ENCODE measurements at regions not wholly inside any gene's neighbourhood (a gene's known extent, or its start where the extent isn't known, plus 50 kb on each side); places are given as distances from the start of the nearest gene placed in this dataset.

GRCh38 chr2:16256601-16257321 is 316.4 kb downstream of the MYCN start:
- no peak overlapping the region for H3K9ac ChIP-seq (ENCODE audit: insufficient read length, low read depth)
- no peaks in the 10 kb centered on the region for H3K4me1 ChIP-seq (ENCODE audit: insufficient read depth, insufficient read length)
- H3K27me3 ChIP-seq (ENCODE audit: insufficient read depth, insufficient read length), result no peaks in the 10 kb centered on the region
- peaks cover 6% of the 10 kb centered on the region; the same call in 1 of the 2 replicates for H3K9me3 ChIP-seq (ENCODE audit: insufficient read depth, low read length)
- no peak overlapping the region for H3K4me3 ChIP-seq (ENCODE audit: insufficient read length, low read depth)
- TF ChIP-seq ZNF274 (IDR thresholded peaks at IDR 0.05; ENCODE audit: low read depth, low read length) (no peak), YY1 (IDR thresholded peaks at IDR 0.05; ENCODE audit: insufficient read depth, insufficient read length) (no peak), SUZ12 (IDR thresholded peaks at IDR 0.05; ENCODE audit: extremely low read depth, insufficient read depth, insufficient read length) (no peak)
- H3K36me3 ChIP-seq (ENCODE audit: insufficient read depth, insufficient read length, low read length), result no peaks in the 10 kb centered on the region
- no peak for DNase-seq (ENCODE audit: low read depth, low spot score)

- Histone ChIP-seq H3K36me3 (ENCODE audit: insufficient read depth, insufficient read length, low read length) (no peaks in the 10 kb centered on the region), H3K9ac (ENCODE audit: insufficient read length, low read depth) (no peak overlapping the region), H3K9me3 (ENCODE audit: insufficient read depth, low read length) (peaks cover 6% of the 10 kb centered on the region; the same call in 1 of the 2 replicates), H3K4me3 (ENCODE audit: insufficient read length, low read depth) (no peak overlapping the region), H3K27me3 (ENCODE audit: insufficient read depth, insufficient read length) (no peaks in the 10 kb centered on the region), H3K4me1 (ENCODE audit: insufficient read depth, insufficient read length) (no peaks in the 10 kb centered on the region)
- no peak for TF ChIP-seq ZNF274 (IDR thresholded peaks at IDR 0.05; ENCODE audit: low read depth, low read length)
- no peak for DNase-seq (ENCODE audit: low read depth, low spot score)
These were observed 314.8 kb downstream of the MYCN start for GRCh38 chr2:16255120-16255519.

GRCh38 chr2:16254356-16254965 is 314.1 kb downstream of the MYCN start:
- no peak overlapping the region for H3K9ac ChIP-seq (ENCODE audit: insufficient read length, low read depth)
- peaks cover 5% of the 10 kb centered on the region for H3K4me1 ChIP-seq (ENCODE audit: insufficient read depth, insufficient read length)
- no peaks in the 10 kb centered on the region for H3K27me3 ChIP-seq (ENCODE audit: insufficient read depth, insufficient read length)
- peaks cover 6% of the 10 kb centered on the region; the same call in 1 of the 2 replicates for H3K9me3 ChIP-seq (ENCODE audit: insufficient read depth, low read length)
- no peak for TF ChIP-seq YY1 (IDR thresholded peaks at IDR 0.05; ENCODE audit: insufficient read depth, insufficient read length)
- TF ChIP-seq SUZ12 (IDR thresholded peaks at IDR 0.05; ENCODE audit: extremely low read depth, insufficient read depth, insufficient read length), result no peak
- no peak for TF ChIP-seq ZNF274 (IDR thresholded peaks at IDR 0.05; ENCODE audit: low read depth, low read length)
- no peaks in the 10 kb centered on the region for H3K36me3 ChIP-seq (ENCODE audit: insufficient read depth, insufficient read length, low read length)
- H3K4me3 ChIP-seq (ENCODE audit: insufficient read length, low read depth), result no peak overlapping the region
- no peak for DNase-seq (ENCODE audit: low read depth, low spot score)

GRCh38 chr2:16253291-16253690 is 312.9 kb downstream of the MYCN start:
- no peak for DNase-seq (ENCODE audit: low read depth, low spot score)
- Histone ChIP-seq H3K36me3 (ENCODE audit: insufficient read depth, insufficient read length, low read length) (no peaks in the 10 kb centered on the region), H3K27me3 (ENCODE audit: insufficient read depth, insufficient read length) (no peaks in the 10 kb centered on the region), H3K4me3 (ENCODE audit: insufficient read length, low read depth) (no peak overlapping the region), H3K9ac (ENCODE audit: insufficient read length, low read depth) (no peak overlapping the region), H3K9me3 (ENCODE audit: insufficient read depth, low read length) (peaks cover 6% of the 10 kb centered on the region; the same call in 1 of the 2 replicates), H3K4me1 (ENCODE audit: insufficient read depth, insufficient read length) (peaks cover 7% of the 10 kb centered on the region)
- no peak for TF ChIP-seq YY1 (IDR thresholded peaks at IDR 0.05; ENCODE audit: insufficient read depth, insufficient read length)
- TF ChIP-seq ZNF274 (IDR thresholded peaks at IDR 0.05; ENCODE audit: low read depth, low read length), result no peak
- TF ChIP-seq SUZ12 (IDR thresholded peaks at IDR 0.05; ENCODE audit: extremely low read depth, insufficient read depth, insufficient read length), result no peak

GRCh38 chr2:16252891-16253290 is 312.5 kb downstream of the MYCN start:
- DNase-seq (ENCODE audit: low read depth, low spot score), result no peak
- no peak overlapping the region for H3K9ac ChIP-seq (ENCODE audit: insufficient read length, low read depth)
- TF ChIP-seq ZNF274 (IDR thresholded peaks at IDR 0.05; ENCODE audit: low read depth, low read length) (no peak), YY1 (IDR thresholded peaks at IDR 0.05; ENCODE audit: insufficient read depth, insufficient read length) (no peak), SUZ12 (IDR thresholded peaks at IDR 0.05; ENCODE audit: extremely low read depth, insufficient read depth, insufficient read length) (no peak)

GRCh38 chr2:16252251-16252650 is 311.9 kb downstream of the MYCN start:
- Histone ChIP-seq H3K4me1 (ENCODE audit: insufficient read depth, insufficient read length) (peaks cover 7% of the 10 kb centered on the region), H3K36me3 (ENCODE audit: insufficient read depth, insufficient read length, low read length) (no peaks in the 10 kb centered on the region), H3K9ac (ENCODE audit: insufficient read length, low read depth) (no peak overlapping the region), H3K9me3 (ENCODE audit: insufficient read depth, low read length) (peaks cover 6% of the 10 kb centered on the region; the same call in 1 of the 2 replicates), H3K4me3 (ENCODE audit: insufficient read length, low read depth) (no peak overlapping the region), H3K27me3 (ENCODE audit: insufficient read depth, insufficient read length) (no peaks in the 10 kb centered on the region)
- DNase-seq (ENCODE audit: low read depth, low spot score), result no peak
- no peak for TF ChIP-seq SUZ12 (IDR thresholded peaks at IDR 0.05; ENCODE audit: extremely low read depth, insufficient read depth, insufficient read length)
- TF ChIP-seq ZNF274 (IDR thresholded peaks at IDR 0.05; ENCODE audit: low read depth, low read length), result no peak
- TF ChIP-seq YY1 (IDR thresholded peaks at IDR 0.05; ENCODE audit: insufficient read depth, insufficient read length), result no peak

More at GRCh38 chr2:16252891-16253290, 312.5 kb downstream of the MYCN start:
- peaks cover 6% of the 10 kb centered on the region; the same call in 1 of the 2 replicates for H3K9me3 ChIP-seq (ENCODE audit: insufficient read depth, low read length)
- peaks cover 7% of the 10 kb centered on the region for H3K4me1 ChIP-seq (ENCODE audit: insufficient read depth, insufficient read length)
- H3K27me3 ChIP-seq (ENCODE audit: insufficient read depth, insufficient read length), result no peaks in the 10 kb centered on the region
- H3K36me3 ChIP-seq (ENCODE audit: insufficient read depth, insufficient read length, low read length), result no peaks in the 10 kb centered on the region
- no peak overlapping the region for H3K4me3 ChIP-seq (ENCODE audit: insufficient read length, low read depth)

- no peaks in the 10 kb centered on the region for H3K27me3 ChIP-seq (ENCODE audit: insufficient read depth, insufficient read length)
- peaks cover 6% of the 10 kb centered on the region; the same call in 1 of the 2 replicates for H3K9me3 ChIP-seq (ENCODE audit: insufficient read depth, low read length)
- no peak overlapping the region for H3K9ac ChIP-seq (ENCODE audit: insufficient read length, low read depth)
- DNase-seq (ENCODE audit: low read depth, low spot score), result no peak
- H3K4me1 ChIP-seq (ENCODE audit: insufficient read depth, insufficient read length), result peaks cover 7% of the 10 kb centered on the region
- no peak for TF ChIP-seq SUZ12 (IDR thresholded peaks at IDR 0.05; ENCODE audit: extremely low read depth, insufficient read depth, insufficient read length)
- no peak for TF ChIP-seq YY1 (IDR thresholded peaks at IDR 0.05; ENCODE audit: insufficient read depth, insufficient read length)
- no peak for TF ChIP-seq ZNF274 (IDR thresholded peaks at IDR 0.05; ENCODE audit: low read depth, low read length)
- no peak overlapping the region for H3K4me3 ChIP-seq (ENCODE audit: insufficient read length, low read depth)
- no peaks in the 10 kb centered on the region for H3K36me3 ChIP-seq (ENCODE audit: insufficient read depth, insufficient read length, low read length)
These were observed 311.3 kb downstream of the MYCN start for GRCh38 chr2:16251511-16252225.
